ENCODE measurements at regions not wholly inside any gene's neighbourhood (a gene's known extent, or its start where the extent isn't known, plus 50 kb on each side); places are given as distances from the start of the nearest gene placed in this dataset.
"Not testable (repeated sequence)": the region's sequence is repeated elsewhere in the genome, so short reads cannot be mapped to it uniquely, and the experiment has no call there.

- no peak for DNase-seq (ENCODE audit: extremely low read depth in 1 of 11, low read depth in 9 of 11, low spot score in 4 of 11)
These were observed 1256.0 kb downstream of the ROBO1 start for GRCh38 chr3:78511840-78512239.

GRCh38 chr3:78512786-78513185, 1255.0 kb downstream of the ROBO1 start:
- not testable (repeated sequence) for DNase-seq (ENCODE audit: extremely low read depth in 1 of 11, low read depth in 9 of 11, low spot score in 4 of 11)

GRCh38 chr3:78516437-78516836, 1251.4 kb downstream of the ROBO1 start:
- DNase-seq (ENCODE audit: extremely low read depth in 1 of 11, low read depth in 9 of 11, low spot score in 4 of 11): no peak

- DNase-seq (ENCODE audit: extremely low read depth in 1 of 11, low read depth in 9 of 11, low spot score in 4 of 11): no peak
These were observed 1250.9 kb downstream of the ROBO1 start for GRCh38 chr3:78516937-78517336.

GRCh38 chr3:78517965-78518364, 1249.8 kb downstream of the ROBO1 start:
- DNase-seq (ENCODE audit: extremely low read depth in 1 of 11, low read depth in 9 of 11, low spot score in 4 of 11): peak in 2 of 11 donors; percentile 30 to 31

GRCh38 chr3:78519281-78519680, 1248.5 kb downstream of the ROBO1 start:
- DNase-seq (ENCODE audit: extremely low read depth in 1 of 11, low read depth in 9 of 11, low spot score in 4 of 11): no peak

GRCh38 chr3:78529601-78530000, 1238.2 kb downstream of the ROBO1 start:
- no peak for DNase-seq (ENCODE audit: extremely low read depth in 1 of 11, low read depth in 9 of 11, low spot score in 4 of 11)

GRCh38 chr3:78540485-78540884, 1227.3 kb downstream of the ROBO1 start:
- DNase-seq (ENCODE audit: extremely low read depth in 1 of 11, low read depth in 9 of 11, low spot score in 4 of 11): no peak

- DNase-seq (ENCODE audit: extremely low read depth in 1 of 11, low read depth in 9 of 11, low spot score in 4 of 11): no peak
These were observed 1222.0 kb downstream of the ROBO1 start for GRCh38 chr3:78545827-78546226.
